Jurkat, Clone E6-1 (cell line): ENCODE measurements at regions not wholly inside any gene's neighbourhood (a gene's known extent, or its start where the extent isn't known, plus 50 kb on each side); places are given as distances from the start of the nearest gene placed in this dataset.
"Not testable (repeated sequence)": the region's sequence is repeated elsewhere in the genome, so short reads cannot be mapped to it uniquely, and the experiment has no call there.

Source experiments
- DNase-seq: peaks from one replicate; pipeline ENCODE4 v3.0.0-alpha.2; 2011; ENCODE audit warnings: low read depth, low spot score
- H3K4me3 ChIP-seq: 2 replicates; pipeline ENCODE4 v1.5.1; 2011; ENCODE audit warnings: mild to moderate bottlenecking, low read length, control low read depth, moderate library complexity

GRCh38 chr4:147090486-147090885, 144.8 kb upstream of the TTC29 start:
- no peak overlapping the region for H3K4me3 ChIP-seq
- no peak for DNase-seq

DNA sequence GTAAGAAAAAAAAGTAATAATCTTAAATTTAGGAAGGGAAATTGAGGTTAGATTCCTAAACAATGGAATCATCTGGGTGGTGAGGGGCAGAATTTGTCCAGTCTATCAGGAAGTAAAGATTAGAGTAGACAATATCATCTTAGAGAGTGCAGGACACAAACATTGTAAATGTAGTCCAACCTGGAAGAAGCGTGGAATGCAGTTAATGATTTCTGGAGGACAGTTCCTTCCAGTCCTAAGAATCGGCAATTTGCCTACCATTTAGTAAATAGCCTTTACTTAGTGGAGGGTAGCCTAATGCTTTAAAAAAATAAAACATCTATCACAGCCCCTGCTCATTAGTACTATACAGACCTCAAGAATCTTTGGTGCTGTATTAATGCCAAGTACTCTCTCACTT, 147.5 kb upstream of the TTC29 start:
- no peak for DNase-seq
- H3K4me3 ChIP-seq = no peak overlapping the region

GRCh38 chr4:147094238-147094637, 148.6 kb upstream of the TTC29 start:
- no peak for DNase-seq
- H3K4me3 ChIP-seq = no peak overlapping the region

DNA sequence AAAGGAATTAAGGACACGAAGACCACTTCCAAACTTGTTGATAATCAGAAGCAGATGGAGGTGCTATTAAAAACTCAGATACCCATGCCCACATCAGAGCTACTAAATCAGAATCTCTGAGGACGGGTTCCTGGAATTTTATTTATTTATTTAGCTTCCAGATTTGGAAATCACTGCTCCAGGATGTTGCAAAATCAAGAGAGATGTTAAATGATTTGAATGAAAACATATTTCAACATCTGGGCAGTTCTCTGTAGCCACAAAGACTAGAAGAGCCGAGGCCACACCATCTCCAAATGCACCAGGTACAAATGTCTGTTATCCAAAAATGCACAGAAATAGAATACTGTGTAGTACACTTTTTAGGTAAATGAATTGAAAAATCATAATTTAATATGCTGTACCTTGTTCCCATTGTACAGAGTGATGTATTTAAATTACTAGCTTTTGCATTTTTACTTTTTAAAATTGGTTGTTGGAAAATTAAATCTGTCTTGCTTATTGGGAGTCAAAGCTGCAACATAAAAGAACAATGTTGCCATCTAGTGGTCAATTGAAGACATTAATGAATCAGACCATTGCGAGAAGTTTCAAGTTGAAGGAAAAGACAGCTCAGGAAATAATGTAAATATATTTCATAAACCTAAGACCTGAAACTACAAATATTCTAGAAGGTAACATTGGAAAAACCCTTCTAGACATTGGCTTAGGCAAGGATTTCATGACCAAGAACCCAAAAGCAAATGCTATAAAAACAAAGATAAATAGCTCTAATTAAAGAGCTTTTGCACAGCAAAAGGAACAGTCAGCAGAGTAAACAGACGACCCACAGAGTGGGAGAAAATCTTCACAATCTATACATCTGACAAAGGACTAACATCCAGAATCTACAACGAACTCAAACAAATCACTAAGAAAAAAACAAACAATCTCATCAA, 151.3 kb upstream of the TTC29 start:
- H3K4me3 ChIP-seq = no peak overlapping the region
- peak; percentile 40 for DNase-seq

DNA sequence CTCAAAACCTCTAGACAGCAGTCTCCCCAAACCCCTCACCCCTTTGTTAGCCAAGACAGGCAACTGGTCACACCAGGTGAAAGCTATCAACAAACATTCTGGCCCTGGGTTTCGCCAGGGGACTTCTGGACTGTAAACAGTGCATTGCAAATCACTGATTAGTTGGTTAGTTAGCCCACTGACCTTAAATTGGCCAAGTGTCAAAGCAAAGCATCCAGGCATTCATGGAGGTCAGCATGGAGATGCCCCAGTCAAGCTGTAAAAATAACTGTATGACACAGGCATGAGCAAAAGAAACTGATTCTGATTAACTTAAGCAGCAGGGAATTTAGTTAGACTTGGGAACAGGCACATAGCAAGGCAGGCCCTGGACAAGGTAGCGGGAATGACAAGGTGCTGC, 156.0 kb upstream of the TTC29 start:
- DNase-seq = no peak
- no peak overlapping the region for H3K4me3 ChIP-seq

GRCh38 chr4:147102596-147102995, 156.9 kb upstream of the TTC29 start:
- no peak for DNase-seq
- no peak overlapping the region for H3K4me3 ChIP-seq

- no peak overlapping the region for H3K4me3 ChIP-seq
- no peak for DNase-seq
These were observed 157.8 kb upstream of the TTC29 start for GRCh38 chr4:147103403-147103946.

DNA sequence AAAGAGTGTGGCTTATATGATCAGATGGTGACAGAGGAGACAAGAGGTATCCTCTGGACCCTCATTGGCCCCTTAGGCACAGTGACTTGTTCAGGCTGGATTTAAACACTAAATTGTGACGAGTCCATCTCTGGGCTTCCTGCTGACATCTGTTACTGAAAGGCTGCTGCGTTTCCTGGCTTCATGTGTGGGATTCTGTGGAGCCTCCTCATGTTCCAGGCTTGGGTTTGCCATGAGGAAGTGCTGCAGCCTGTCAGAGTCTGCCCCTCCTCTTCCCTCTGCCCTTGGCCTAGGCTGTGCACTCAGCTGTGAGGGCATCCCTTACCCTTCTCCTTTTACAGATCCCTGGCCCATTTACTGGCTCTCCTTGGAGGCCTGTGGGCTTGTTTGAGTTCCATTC, 159.1 kb upstream of the TTC29 start:
- no peak overlapping the region for H3K4me3 ChIP-seq
- no peak for DNase-seq

- no peak for DNase-seq
- no peak overlapping the region for H3K4me3 ChIP-seq
These were observed 162.7 kb upstream of the TTC29 start for GRCh38 chr4:147108409-147108808.

- H3K4me3 ChIP-seq = no peak overlapping the region
- DNase-seq = no peak
These were observed 164.1 kb upstream of the TTC29 start for GRCh38 chr4:147109800-147110199.

- no peak overlapping the region for H3K4me3 ChIP-seq
- DNase-seq = no peak
These were observed 165.1 kb upstream of the TTC29 start for GRCh38 chr4:147110473-147111367.

DNA sequence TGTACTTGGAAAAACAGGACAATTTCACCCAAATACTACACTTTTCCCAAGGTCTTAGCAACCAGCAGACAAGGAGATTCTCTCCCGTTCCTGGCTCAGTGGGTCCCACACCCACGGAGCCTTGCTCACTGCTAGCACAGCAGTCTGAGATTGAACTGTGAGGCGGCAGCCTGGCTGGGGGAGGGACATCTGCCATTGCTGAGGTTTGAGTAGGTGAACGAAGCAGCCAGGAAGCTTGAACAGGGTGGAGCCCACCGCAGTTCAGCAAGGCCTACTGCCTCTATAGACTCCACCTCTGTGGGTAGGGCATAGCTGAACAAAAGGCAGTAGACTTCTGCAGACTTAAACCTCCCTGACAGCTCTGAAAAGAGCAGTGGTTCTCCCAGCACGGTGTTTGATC, 166.5 kb upstream of the TTC29 start:
- DNase-seq = peak; percentile 1
- H3K4me3 ChIP-seq = not testable (repeated sequence)

DNA sequence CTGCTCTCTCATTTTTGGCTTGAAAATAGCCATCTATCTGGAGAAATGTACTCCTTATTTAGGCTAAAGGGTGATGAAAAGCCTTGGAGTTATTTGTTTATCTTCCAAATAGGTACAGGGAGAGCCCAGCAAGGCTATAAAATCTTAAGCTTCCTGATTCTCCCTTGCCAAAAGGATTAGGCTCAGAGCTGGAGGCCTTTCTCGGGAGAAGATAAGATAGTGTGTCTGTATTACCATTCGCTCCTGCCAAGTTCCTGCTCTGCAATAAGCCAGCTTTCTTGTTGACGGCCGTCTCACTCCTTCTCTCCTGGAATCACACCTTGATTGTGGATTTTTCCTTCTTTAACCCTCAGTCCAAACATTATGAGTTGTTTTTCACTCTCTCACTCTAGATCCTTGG, 171.8 kb upstream of the TTC29 start:
- H3K4me3 ChIP-seq = no peak overlapping the region
- DNase-seq = no peak

GRCh38 chr4:147118528-147118927, 172.9 kb upstream of the TTC29 start:
- no peak overlapping the region for H3K4me3 ChIP-seq
- DNase-seq = no peak

GRCh38 chr4:147122685-147123084, 177.0 kb upstream of the TTC29 start:
- no peak for DNase-seq
- no peak overlapping the region for H3K4me3 ChIP-seq

DNA sequence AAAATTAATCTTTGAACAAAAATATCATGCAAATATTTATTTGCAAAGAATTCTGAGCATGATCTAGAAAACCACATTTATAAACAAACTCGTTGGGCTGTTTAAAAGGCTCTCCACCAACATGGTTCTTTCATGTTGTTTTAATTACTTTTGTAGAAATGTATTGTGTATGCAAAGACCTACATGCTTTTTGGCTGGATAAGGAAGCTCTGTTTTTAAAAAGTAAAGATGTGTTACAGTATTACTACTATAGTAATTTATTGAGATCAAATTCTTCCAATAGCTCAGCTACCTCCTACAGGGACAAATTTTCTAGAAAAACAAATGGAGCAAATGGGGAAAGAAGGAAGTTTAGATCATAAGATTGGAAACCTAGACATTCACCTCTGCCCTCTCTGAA, 177.5 kb upstream of the TTC29 start:
- no peak for DNase-seq
- no peak overlapping the region for H3K4me3 ChIP-seq

GRCh38 chr4:147128787-147129186, 183.1 kb upstream of the TTC29 start:
- DNase-seq = no peak
- H3K4me3 ChIP-seq = no peak overlapping the region

GRCh38 chr4:147129687-147130086, 184.0 kb upstream of the TTC29 start:
- no peak overlapping the region for H3K4me3 ChIP-seq
- no peak for DNase-seq

GRCh38 chr4:147134536-147135210, 189.0 kb upstream of the TTC29 start:
- DNase-seq = no peak
- no peak overlapping the region for H3K4me3 ChIP-seq
